Neural cell (in vitro differentiated cells): ENCODE measurements at regions not wholly inside any gene's neighbourhood (a gene's known extent, or its start where the extent isn't known, plus 50 kb on each side); places are given as distances from the start of the nearest gene placed in this dataset.

Source experiments
- H2AFZ ChIP-seq: fragments of 200-600, 300-800 bp; sonication (generic), shearing (Covaris generic); 2 replicates; pipeline ENCODE4 v1.6.0; 2014; ENCODE audit warnings: low read depth, mild to moderate bottlenecking, antibody characterized with exemption, low read length, moderate library complexity
- H3F3A ChIP-seq: fragments of 200-600 bp; shearing (Covaris generic); 2 replicates; pipeline ENCODE4 v1.6.1; 2016; ENCODE audit warnings: mild to moderate bottlenecking, moderate library complexity, mixed read lengths, antibody characterized with exemption, low read length; ENCODE audit not compliant: insufficient read depth, poor library complexity, severe bottlenecking
- H3K27ac ChIP-seq: fragments of 200-600, 300-800 bp; sonication (generic), shearing (Covaris generic); 2 replicates; pipeline ENCODE4 v1.5.1; 2014; ENCODE audit warnings: mild to moderate bottlenecking, low read length, moderate library complexity
- H3K27me3 ChIP-seq: fragments of 300-800, 200-600 bp; sonication (generic), shearing (Covaris generic); 2 replicates; pipeline ENCODE4 v1.6.0; 2014; ENCODE audit warnings: mild to moderate bottlenecking, low read depth, low read length, moderate library complexity; ENCODE audit not compliant: insufficient read depth
- H3K36me3 ChIP-seq: fragments of 300-800, 200-600 bp; sonication (generic), shearing (Covaris generic); 2 replicates; pipeline ENCODE4 v1.5.1; 2014; ENCODE audit warnings: mild to moderate bottlenecking, antibody characterized with exemption, low read length, moderate library complexity; ENCODE audit not compliant: insufficient read depth
- H3K4me2 ChIP-seq: fragments of 300-800, 200-600 bp; sonication (generic), shearing (Covaris generic); 2 replicates; pipeline ENCODE4 v1.6.0; 2014; ENCODE audit warnings: mild to moderate bottlenecking, low read length
- H3K4me3 ChIP-seq: fragments of 300-800, 200-600 bp; sonication (generic), shearing (Covaris generic); 2 replicates; pipeline ENCODE4 v1.5.1; 2014; ENCODE audit warnings: mild to moderate bottlenecking, low read length, moderate library complexity
- H3K79me2 ChIP-seq: fragments of 200-600 bp; shearing (Covaris generic); replicated peaks from 2 replicates; pipeline ENCODE4 v1.6.0; 2014; ENCODE audit warnings: mild to moderate bottlenecking, low read length, moderate library complexity; ENCODE audit not compliant: insufficient read depth
- H3K9ac ChIP-seq: fragments of 300-800, 200-600 bp; sonication (generic), shearing (Covaris generic); 2 replicates; pipeline ENCODE4 v1.6.1; 2016; ENCODE audit warnings: mild to moderate bottlenecking, low read length, mixed read lengths
- H3K9me2 ChIP-seq: fragments of 200-600 bp; shearing (Covaris generic); 2 replicates; pipeline ENCODE4 v1.6.1; 2016; ENCODE audit warnings: mild to moderate bottlenecking, low read length, mixed read lengths; ENCODE audit not compliant: insufficient read depth
- H3K9me3 ChIP-seq: fragments of 200-600, 300-800 bp; sonication (generic), shearing (Covaris generic); 2 replicates; pipeline ENCODE4 v1.6.1; 2016; ENCODE audit warnings: mild to moderate bottlenecking, mixed run types, low read length, moderate library complexity, mixed read lengths
- H4K20me1 ChIP-seq: fragments of 200-600 bp; shearing (Covaris generic); 2 replicates; pipeline ENCODE4 v1.6.1; 2016; ENCODE audit warnings: mild to moderate bottlenecking, mixed run types; ENCODE audit not compliant: insufficient read depth
- EP300 ChIP-seq: fragments of 450-650 bp; conservative IDR thresholded peaks from 2 replicates; pipeline ENCODE4 v1.6.1; 2014; ENCODE audit warnings: antibody characterized with exemption, mild to moderate bottlenecking, moderate library complexity; ENCODE audit not compliant: poor library complexity, severe bottlenecking
- EZH2 ChIP-seq: fragments of 200-600, 300-800 bp; shearing (Covaris generic), sonication (generic); IDR thresholded peaks from 2 replicates; pipeline ENCODE4 v1.6.1; 2014; ENCODE audit warnings: antibody characterized with exemption, low read length, borderline replicate concordance, mild to moderate bottlenecking; ENCODE audit not compliant: insufficient read depth, poor library complexity, severe bottlenecking
- MXI1 ChIP-seq: fragments of 450-650 bp; conservative IDR thresholded peaks from 2 replicates; pipeline ENCODE4 v1.6.1; 2014; ENCODE audit warnings: antibody characterized with exemption, mild to moderate bottlenecking; ENCODE audit not compliant: poor library complexity, severe bottlenecking
- POLR2AphosphoS5 ChIP-seq: IDR thresholded peaks from 2 replicates; pipeline ENCODE4 v1.6.1; 2012
- RAD21 ChIP-seq: fragments of 450-650 bp; conservative IDR thresholded peaks from 2 replicates; pipeline ENCODE4 v1.6.1; 2014; ENCODE audit warnings: antibody characterized with exemption, mild to moderate bottlenecking, moderate library complexity
- SMC3 ChIP-seq: fragments of 450-650 bp; conservative IDR thresholded peaks from 2 replicates; pipeline ENCODE4 v1.6.1; 2014; ENCODE audit warnings: antibody characterized with exemption, mild to moderate bottlenecking, moderate library complexity; ENCODE audit not compliant: poor library complexity
- TAF1 ChIP-seq: IDR thresholded peaks from 2 replicates; pipeline ENCODE4 v1.6.1; 2012; ENCODE audit warnings: low read depth
- TF ChIP-seq, protein P1 (sequence below): IDR thresholded peaks from 2 replicates; pipeline ENCODE4 v1.6.1; 2012; ENCODE audit warnings: borderline replicate concordance
- TF ChIP-seq, protein P2 (sequence below): fragments of 450-650 bp; IDR thresholded peaks from 2 replicates; pipeline ENCODE4 v1.5.1; 2014; ENCODE audit warnings: antibody characterized with exemption, mild to moderate bottlenecking, moderate library complexity; ENCODE audit not compliant: poor library complexity, severe bottlenecking

DNA sequence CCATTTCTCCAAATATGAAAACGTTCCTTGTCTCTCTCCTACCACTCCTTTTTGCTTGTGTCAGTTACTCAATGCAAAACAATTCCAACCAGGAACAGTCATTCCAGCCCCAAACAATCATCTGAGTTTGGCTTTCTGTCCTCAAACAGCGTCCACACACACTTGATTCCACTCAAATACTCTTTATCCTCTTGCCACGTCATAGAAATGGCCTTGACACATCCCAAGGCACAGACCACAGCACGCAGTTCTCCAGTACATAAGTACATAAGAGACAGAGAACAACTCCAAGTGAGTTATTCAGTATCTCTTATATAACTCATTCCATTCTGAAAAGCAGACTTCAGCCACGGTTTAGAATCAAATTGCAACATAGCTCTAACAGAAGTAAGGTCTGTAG lies 299.2 kb downstream of the RPS29 start:
- Histone ChIP-seq H3K27ac (peak overlapping the region; percentile 65), H3K79me2 (no peaks in the 10 kb centered on the region), H3K4me3 (peak overlapping the region; percentile 26), H3K9ac (peak overlapping the region; percentile 18), H3K27me3 (no peaks in the 10 kb centered on the region), H2AFZ (no peak overlapping the region), H3K9me3 (no peaks in the 10 kb centered on the region), H3K9me2 (no peaks in the 10 kb centered on the region), H3F3A (peaks cover 3% of the 10 kb centered on the region), H4K20me1 (no peaks in the 10 kb centered on the region), H3K36me3 (no peaks in the 10 kb centered on the region), H3K4me2 (peak overlapping the region; percentile 13)
- no peak for TF ChIP-seq MXI1
- TF ChIP-seq POLR2AphosphoS5 = no peak
- TF ChIP-seq, protein P1, sequence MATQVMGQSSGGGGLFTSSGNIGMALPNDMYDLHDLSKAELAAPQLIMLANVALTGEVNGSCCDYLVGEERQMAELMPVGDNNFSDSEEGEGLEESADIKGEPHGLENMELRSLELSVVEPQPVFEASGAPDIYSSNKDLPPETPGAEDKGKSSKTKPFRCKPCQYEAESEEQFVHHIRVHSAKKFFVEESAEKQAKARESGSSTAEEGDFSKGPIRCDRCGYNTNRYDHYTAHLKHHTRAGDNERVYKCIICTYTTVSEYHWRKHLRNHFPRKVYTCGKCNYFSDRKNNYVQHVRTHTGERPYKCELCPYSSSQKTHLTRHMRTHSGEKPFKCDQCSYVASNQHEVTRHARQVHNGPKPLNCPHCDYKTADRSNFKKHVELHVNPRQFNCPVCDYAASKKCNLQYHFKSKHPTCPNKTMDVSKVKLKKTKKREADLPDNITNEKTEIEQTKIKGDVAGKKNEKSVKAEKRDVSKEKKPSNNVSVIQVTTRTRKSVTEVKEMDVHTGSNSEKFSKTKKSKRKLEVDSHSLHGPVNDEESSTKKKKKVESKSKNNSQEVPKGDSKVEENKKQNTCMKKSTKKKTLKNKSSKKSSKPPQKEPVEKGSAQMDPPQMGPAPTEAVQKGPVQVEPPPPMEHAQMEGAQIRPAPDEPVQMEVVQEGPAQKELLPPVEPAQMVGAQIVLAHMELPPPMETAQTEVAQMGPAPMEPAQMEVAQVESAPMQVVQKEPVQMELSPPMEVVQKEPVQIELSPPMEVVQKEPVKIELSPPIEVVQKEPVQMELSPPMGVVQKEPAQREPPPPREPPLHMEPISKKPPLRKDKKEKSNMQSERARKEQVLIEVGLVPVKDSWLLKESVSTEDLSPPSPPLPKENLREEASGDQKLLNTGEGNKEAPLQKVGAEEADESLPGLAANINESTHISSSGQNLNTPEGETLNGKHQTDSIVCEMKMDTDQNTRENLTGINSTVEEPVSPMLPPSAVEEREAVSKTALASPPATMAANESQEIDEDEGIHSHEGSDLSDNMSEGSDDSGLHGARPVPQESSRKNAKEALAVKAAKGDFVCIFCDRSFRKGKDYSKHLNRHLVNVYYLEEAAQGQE = no peak
- TF ChIP-seq TAF1 = no peak
- TF ChIP-seq, protein P2, sequence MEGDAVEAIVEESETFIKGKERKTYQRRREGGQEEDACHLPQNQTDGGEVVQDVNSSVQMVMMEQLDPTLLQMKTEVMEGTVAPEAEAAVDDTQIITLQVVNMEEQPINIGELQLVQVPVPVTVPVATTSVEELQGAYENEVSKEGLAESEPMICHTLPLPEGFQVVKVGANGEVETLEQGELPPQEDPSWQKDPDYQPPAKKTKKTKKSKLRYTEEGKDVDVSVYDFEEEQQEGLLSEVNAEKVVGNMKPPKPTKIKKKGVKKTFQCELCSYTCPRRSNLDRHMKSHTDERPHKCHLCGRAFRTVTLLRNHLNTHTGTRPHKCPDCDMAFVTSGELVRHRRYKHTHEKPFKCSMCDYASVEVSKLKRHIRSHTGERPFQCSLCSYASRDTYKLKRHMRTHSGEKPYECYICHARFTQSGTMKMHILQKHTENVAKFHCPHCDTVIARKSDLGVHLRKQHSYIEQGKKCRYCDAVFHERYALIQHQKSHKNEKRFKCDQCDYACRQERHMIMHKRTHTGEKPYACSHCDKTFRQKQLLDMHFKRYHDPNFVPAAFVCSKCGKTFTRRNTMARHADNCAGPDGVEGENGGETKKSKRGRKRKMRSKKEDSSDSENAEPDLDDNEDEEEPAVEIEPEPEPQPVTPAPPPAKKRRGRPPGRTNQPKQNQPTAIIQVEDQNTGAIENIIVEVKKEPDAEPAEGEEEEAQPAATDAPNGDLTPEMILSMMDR = no peak
- TF ChIP-seq EZH2 = no peak
- no peak for TF ChIP-seq EP300
- TF ChIP-seq RAD21 = no peak
- TF ChIP-seq SMC3 = no peak

DNA sequence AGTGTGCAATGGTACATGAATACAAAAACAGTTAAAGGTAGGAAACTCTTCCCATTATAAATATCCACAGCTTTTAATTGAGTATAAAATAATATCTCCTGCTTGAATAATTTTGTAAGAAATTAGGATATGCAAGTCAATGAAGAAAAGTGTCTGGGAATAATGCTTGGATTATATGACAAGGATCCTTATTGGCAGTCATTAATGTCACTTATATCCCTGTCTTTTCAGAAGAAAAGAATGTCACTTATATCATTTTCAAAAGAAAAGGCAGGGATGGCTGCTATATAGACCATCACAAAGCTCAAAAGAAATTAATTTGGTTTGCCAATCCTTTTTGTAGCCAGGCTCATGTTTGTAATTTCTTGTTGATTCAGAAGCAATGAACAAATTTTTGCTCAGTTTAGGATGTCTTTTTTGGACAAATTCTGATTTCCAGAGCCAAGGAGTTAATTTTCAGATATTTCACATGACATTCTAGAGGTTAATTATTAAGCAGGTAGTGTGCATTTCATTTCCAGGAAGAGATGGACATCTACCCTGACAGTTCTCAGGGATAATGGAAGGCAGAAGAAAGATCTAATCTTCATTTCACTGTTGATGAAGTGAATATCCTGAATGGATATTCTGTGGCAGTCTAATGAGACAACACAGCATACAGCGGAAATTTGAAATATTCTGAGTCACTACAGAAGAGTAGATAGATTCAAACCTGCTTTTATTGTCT lies 299.8 kb downstream of the RPS29 start:
- TF ChIP-seq, protein P1 = peak; percentile 95
- TF ChIP-seq EP300 (peak; percentile 65), MXI1 (no peak), EZH2 (no peak), RAD21 (no peak), SMC3 (no peak), TAF1 (no peak), POLR2AphosphoS5 (no peak)
- TF ChIP-seq, protein P2 = no peak

More for the DNA sequence above, 299.8 kb downstream of the RPS29 start:
- Histone ChIP-seq H4K20me1 (no peaks in the 10 kb centered on the region), H3F3A (peaks cover 3% of the 10 kb centered on the region), H3K36me3 (no peaks in the 10 kb centered on the region), H3K27me3 (no peaks in the 10 kb centered on the region), H2AFZ (no peak overlapping the region), H3K4me2 (peak overlapping the region; percentile 13), H3K4me3 (peak overlapping the region; percentile 26), H3K79me2 (no peaks in the 10 kb centered on the region), H3K9ac (peak overlapping the region; percentile 18), H3K9me3 (no peaks in the 10 kb centered on the region), H3K27ac (peak overlapping the region; percentile 65), H3K9me2 (no peaks in the 10 kb centered on the region)
